ENCODE measurements at regions not wholly inside any gene's neighbourhood (a gene's known extent, or its start where the extent isn't known, plus 50 kb on each side); places are given as distances from the start of the nearest gene placed in this dataset.

DNA sequence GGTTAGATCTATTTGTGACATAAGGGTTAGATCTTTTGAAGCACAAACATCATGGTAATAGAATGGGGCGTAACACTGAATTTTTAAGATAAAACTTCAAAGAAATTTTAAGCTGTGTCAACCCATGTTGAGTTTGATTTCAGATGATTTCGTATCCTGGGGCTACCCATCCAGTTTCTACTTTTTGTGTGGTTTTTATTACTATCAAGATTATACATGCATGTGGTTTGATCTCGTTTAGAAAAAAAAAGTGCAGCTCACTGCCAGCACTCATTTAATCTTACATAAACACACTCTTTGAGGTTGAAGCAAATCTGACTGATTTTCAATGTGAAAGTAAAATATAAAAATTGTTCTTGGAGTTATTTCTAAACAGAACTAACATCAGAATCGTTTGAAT, 140.8 kb upstream of the GRB10 start:
- ATAC-seq (no peak), FAIRE-seq (no peak), DNase-seq (ENCODE audit: low read depth in 1 of 2, low spot score in 1 of 2) (no peak)
- ChIA-PET CTCF (no interaction called here), POLR2A (no interaction called here)
- no peak overlapping the region for H3K4me2 ChIP-seq
- TF ChIP-seq, protein P1, sequence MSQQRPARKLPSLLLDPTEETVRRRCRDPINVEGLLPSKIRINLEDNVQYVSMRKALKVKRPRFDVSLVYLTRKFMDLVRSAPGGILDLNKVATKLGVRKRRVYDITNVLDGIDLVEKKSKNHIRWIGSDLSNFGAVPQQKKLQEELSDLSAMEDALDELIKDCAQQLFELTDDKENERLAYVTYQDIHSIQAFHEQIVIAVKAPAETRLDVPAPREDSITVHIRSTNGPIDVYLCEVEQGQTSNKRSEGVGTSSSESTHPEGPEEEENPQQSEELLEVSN (IDR thresholded peaks at IDR 0.05; ENCODE audit: borderline replicate concordance, low read depth) = no peak
- TF ChIP-seq RAD21 (conservative IDR thresholded peaks at IDR 0.05 in 1 of 2, IDR thresholded peaks at IDR 0.05 in 1 of 2) (no peak), JUNB (IDR thresholded peaks at IDR 0.05) (no peak), ZSCAN20 (CRISPR knock-in tag; IDR thresholded peaks at IDR 0.05) (no peak), MAZ (IDR thresholded peaks at IDR 0.05; ENCODE audit: borderline replicate concordance, low read depth, low read length) (no peak), TP53 (CRISPR knock-in tag; IDR thresholded peaks at IDR 0.05) (no peak), NFE2L2 (conservative IDR thresholded peaks at IDR 0.05; ENCODE audit: low read length) (no peak), EHMT2 (IDR thresholded peaks at IDR 0.05; ENCODE audit: low read depth) (no peak)
- TF ChIP-seq, protein P2, sequence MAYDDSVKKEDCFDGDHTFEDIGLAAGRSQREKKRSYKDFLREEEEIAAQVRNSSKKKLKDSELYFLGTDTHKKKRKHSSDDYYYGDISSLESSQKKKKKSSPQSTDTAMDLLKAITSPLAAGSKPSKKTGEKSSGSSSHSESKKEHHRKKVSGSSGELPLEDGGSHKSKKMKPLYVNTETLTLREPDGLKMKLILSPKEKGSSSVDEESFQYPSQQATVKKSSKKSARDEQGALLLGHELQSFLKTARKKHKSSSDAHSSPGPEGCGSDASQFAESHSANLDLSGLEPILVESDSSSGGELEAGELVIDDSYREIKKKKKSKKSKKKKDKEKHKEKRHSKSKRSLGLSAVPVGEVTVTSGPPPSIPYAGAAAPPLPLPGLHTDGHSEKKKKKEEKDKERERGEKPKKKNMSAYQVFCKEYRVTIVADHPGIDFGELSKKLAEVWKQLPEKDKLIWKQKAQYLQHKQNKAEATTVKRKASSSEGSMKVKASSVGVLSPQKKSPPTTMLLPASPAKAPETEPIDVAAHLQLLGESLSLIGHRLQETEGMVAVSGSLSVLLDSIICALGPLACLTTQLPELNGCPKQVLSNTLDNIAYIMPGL (CRISPR knock-in tag; IDR thresholded peaks at IDR 0.05; ENCODE audit: borderline replicate concordance) = no peak
- WGBS (ENCODE audit: missing lambda C conversion rate) = 41% methylated on average over 4 of the region's 4 CpGs
- no peak overlapping the region for H3K27ac ChIP-seq
- no peaks in the 10 kb centered on the region for H3K9me3 ChIP-seq
- no peaks in the 10 kb centered on the region for H3K4me1 ChIP-seq
- H3K4me3 ChIP-seq = no peak overlapping the region

DNA sequence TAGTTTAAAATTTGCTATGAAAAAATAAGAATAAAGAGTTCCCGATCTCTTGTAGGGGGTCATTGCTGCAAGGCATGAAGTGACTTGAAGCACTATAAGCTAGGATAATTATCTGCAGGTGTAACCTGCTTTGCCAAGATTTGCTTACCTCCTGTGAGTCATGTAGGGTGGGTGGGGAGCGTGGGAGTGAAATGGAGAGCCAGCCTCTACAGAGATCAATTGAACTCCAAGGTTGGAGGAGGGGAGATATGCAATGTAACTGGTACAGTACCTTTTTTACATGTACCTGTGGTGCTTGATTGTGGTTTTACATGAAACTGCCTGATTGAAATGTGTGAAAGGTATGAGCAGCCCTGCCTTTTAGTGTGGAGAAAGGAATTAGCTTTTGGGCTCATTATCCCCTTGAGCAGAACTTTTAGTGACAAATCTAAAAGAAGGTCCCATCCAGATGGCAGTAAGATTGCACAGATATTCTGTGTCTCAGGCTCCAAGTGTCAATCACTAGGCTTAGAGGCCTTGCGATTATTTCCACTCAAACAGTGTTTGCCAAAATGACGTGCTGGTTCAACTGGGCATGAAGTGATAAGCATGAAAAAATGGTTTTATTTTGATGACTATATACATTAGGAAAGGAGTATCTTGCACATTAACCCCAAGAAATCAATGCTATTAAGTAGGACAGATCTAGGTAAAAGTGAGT, 138.6 kb upstream of the GRB10 start:
- ChIA-PET CTCF (no interaction called here), POLR2A (no interaction called here)
- 75% methylated on average over 4 of the region's 4 CpGs for WGBS (ENCODE audit: missing lambda C conversion rate)
- TF ChIP-seq BHLHE40 (IDR thresholded peaks at IDR 0.05; ENCODE audit: low read depth, low read length) (no peak), ZC3H11A (IDR thresholded peaks at IDR 0.05) (no peak), NFE2L2 (conservative IDR thresholded peaks at IDR 0.05; ENCODE audit: low read length) (no peak), HEYL (CRISPR knock-in tag; IDR thresholded peaks at IDR 0.05) (no peak), CHD2 (IDR thresholded peaks at IDR 0.05; ENCODE audit: low read length, partially characterized antibody) (no peak), MYC (IDR thresholded peaks at IDR 0.05; ENCODE audit: borderline replicate concordance, low read length) (no peak), RCOR1 (IDR thresholded peaks at IDR 0.05; ENCODE audit: low read depth, low read length) (no peak), ZNF302 (CRISPR knock-in tag; IDR thresholded peaks at IDR 0.05) (no peak)
- TF ChIP-seq, protein P3, sequence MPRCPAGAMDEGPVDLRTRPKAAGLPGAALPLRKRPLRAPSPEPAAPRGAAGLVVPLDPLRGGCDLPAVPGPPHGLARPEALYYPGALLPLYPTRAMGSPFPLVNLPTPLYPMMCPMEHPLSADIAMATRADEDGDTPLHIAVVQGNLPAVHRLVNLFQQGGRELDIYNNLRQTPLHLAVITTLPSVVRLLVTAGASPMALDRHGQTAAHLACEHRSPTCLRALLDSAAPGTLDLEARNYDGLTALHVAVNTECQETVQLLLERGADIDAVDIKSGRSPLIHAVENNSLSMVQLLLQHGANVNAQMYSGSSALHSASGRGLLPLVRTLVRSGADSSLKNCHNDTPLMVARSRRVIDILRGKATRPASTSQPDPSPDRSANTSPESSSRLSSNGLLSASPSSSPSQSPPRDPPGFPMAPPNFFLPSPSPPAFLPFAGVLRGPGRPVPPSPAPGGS (IDR thresholded peaks at IDR 0.05) = no peak
- no peak for DNase-seq (ENCODE audit: low read depth in 1 of 2, low spot score in 1 of 2)
- no peak for ATAC-seq
- H3K4me2 ChIP-seq = no peak overlapping the region
- no peak overlapping the region for H3K27ac ChIP-seq
- FAIRE-seq = no peak
- no peaks in the 10 kb centered on the region for H3K9me3 ChIP-seq
- H3K4me1 ChIP-seq = no peaks in the 10 kb centered on the region
- H3K4me3 ChIP-seq = no peak overlapping the region

DNA sequence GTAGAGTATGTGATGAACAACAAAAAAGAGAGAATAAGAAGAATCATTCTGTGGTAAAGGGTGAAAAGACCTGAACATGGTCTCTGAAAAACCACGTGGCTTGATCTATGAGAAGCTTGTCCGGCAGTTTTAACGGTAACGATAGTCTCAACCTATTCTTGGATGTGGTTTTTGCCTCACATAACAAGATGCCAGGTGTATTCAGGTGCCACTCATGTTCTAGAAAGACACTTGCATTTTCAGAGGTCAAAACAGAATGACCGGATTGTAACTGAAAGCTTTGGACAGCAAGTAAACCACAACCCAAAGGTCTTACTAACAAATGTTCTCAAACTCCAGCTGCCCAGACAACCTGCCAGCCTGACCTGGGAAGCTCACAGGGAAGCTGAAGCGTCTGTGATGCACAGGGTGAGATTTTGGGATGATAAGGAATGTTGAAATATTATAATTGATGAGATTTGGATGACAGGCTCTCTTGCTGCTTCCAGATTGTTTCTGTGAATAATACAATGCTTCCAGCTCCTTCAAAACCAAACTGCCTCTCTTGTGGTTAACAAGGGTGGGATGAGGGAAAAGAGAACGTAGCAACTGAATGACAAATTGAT, 137.4 kb upstream of the GRB10 start:
- Histone ChIP-seq H3K9me3 (no peaks in the 10 kb centered on the region), H3K4me1 (no peaks in the 10 kb centered on the region), H3K27ac (no peak overlapping the region), H3K4me3 (no peak overlapping the region), H3K4me2 (no peak overlapping the region)
- no peak for ATAC-seq
- FAIRE-seq = no peak
- DNase-seq (ENCODE audit: low read depth in 1 of 2, low spot score in 1 of 2) = no peak
- WGBS (ENCODE audit: missing lambda C conversion rate) = 66% methylated on average over 7 of the region's 7 CpGs
- TF ChIP-seq BHLHE40 (IDR thresholded peaks at IDR 0.05; ENCODE audit: low read depth, low read length) (no peak), SREBF2 (IDR thresholded peaks at IDR 0.05) (no peak), HDAC2 (IDR thresholded peaks at IDR 0.05) (no peak), JUNB (IDR thresholded peaks at IDR 0.05) (no peak), NPAS2 (CRISPR knock-in tag; IDR thresholded peaks at IDR 0.05; ENCODE audit: borderline replicate concordance) (no peak), ESRRA (IDR thresholded peaks at IDR 0.05; ENCODE audit: borderline replicate concordance, low read length) (no peak)
- ChIA-PET CTCF (interaction anchor here (1.2 kb wide), 1 partner anchor 148 kb away, joined by 4 read pairs; no protein-coding TSS in a partner anchor), POLR2A (no interaction called here)

Data from A549 (cell line).